ENCODE measurements at regions not wholly inside any gene's neighbourhood (a gene's known extent, or its start where the extent isn't known, plus 50 kb on each side); places are given as distances from the start of the nearest gene placed in this dataset.

DNA sequence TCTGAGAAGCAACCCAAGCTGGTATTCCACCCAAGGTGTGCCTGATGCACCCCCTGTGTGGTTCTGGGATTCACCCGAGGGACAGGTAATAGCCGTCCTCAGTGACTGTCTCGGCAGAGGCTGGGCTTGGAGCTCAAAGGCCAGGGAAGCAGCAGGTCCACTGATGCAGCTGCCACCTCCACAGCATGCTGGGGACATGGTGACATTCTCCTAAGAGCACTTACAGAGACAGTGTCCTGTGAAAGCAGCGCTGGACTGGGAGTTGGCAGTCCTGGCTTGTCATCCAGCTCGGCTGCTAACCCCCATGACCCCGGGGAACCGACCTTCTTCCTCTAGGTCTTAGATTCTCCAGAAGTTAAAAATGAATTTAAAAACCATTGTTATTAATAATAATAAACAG, 72.8 kb downstream of the RPUSD4 start:
- no peak for TF ChIP-seq POLR2AphosphoS5 (IDR thresholded peaks at IDR 0.05; ENCODE audit: low read depth, low read length)
- TF ChIP-seq POLR2A (IDR thresholded peaks at IDR 0.05; ENCODE audit: low read depth, low read length), result no peak
- TF ChIP-seq TAF1 (IDR thresholded peaks at IDR 0.05; ENCODE audit: low read depth, low read length), result no peak
- TF ChIP-seq POU2F2 (IDR thresholded peaks at IDR 0.05; ENCODE audit: low read depth, low read length), result no peak

Data from GM12891 (cell line).